H4 (cell line): ENCODE measurements at regions not wholly inside any gene's neighbourhood (a gene's known extent, or its start where the extent isn't known, plus 50 kb on each side); places are given as distances from the start of the nearest gene placed in this dataset.

ENCODE experiments used
- DNase-seq: peaks from one replicate; pipeline ENCODE4 v3.0.0-alpha.2; 2015; ENCODE audit warnings: low spot score

DNA sequence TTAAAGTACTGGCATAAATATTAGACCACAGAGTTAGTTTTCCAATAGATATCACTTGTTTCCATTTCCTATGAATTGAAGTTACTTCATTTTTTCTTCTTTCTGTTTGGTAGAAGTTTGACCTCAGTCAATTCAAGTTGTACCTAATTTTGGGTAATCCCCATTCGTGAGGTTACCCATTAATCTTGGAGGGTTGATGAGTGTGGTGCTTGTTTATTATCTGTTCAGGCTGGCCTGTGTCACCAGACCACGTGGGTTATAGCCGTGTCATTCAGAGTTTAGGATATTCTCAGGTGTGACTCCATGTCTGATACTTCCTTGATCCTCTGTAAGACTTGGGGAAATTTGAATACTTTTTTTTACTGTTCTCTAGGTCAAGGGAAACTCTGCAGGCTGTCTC is 133.9 kb upstream of the TPK1 start:
- DNase-seq = no peak

DNA sequence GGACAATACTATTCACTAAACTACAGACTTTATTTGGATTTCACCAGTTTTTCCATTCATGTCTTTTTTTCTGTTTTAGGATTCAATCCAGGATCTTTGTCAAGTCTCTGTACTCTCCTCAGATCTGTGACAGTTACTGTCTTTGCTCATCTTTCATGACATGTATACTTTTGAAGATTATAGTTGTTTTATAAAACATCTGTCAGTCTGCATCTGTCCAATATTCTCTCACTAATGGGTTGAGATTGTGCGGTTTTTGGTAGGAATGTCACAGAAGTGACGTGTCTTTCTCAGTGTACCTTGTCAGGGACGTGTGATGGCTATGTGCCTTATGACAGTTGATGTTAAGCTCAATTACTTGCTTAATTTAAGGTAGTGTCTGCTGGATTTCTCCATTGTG is 124.9 kb upstream of the TPK1 start:
- DNase-seq = no peak

DNA sequence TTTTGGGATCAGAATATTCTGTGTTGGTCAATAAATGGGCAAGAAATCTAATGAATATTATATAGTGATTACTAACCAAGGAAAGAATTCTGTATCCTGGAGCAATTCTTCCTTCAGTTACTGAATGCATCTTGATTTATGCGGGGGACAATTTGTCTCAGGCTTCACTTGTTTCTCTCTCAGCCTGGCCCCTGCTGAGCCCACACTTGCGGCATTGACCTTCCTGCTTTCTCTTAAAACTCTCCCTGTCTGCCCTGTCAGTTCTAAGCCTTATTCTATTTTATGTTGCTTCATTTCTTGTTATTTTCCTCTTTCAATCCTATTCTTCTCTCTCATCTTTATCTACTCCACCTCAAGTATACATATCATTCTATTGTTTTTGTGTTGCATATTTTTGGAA is 122.1 kb upstream of the TPK1 start:
- no peak for DNase-seq

DNA sequence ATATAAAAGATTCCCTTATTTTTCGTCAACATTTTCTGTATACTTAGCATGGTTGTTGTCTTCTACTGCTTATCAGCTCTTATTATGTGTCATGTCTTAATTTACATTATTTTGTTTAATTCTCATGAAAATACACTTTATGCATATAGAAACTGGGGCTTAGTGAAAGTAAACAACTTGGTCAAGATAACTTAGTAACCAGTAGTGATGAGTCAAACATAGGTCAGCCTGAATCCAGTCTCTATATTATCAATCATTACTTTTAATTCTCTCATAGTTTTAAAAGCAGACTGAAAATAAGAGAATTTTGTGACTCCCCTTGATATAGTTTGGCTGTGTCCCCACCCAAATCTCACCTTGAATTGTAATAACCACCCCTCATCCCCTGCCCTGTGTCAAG is 119.6 kb upstream of the TPK1 start:
- no peak for DNase-seq

DNA sequence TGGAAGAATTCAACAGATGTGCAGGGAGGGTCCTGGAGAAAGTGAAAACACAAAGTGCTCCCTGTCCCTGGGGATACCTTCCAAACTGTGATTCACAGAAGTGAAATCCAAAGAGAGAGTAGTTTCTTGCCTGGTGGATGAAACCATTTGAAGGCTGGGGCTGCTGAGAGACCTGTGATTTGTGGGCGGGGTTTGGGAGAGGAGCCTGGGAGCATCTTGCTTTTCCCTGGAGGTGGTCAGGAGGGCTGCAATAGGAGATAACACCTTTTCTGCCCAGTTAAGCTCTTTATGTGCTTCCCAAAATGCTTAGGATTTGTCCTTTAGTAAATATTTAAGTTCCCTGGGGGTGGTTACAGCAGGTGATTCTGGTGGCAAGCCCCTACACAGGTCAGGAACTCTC is 105.3 kb upstream of the TPK1 start:
- no peak for DNase-seq

DNA sequence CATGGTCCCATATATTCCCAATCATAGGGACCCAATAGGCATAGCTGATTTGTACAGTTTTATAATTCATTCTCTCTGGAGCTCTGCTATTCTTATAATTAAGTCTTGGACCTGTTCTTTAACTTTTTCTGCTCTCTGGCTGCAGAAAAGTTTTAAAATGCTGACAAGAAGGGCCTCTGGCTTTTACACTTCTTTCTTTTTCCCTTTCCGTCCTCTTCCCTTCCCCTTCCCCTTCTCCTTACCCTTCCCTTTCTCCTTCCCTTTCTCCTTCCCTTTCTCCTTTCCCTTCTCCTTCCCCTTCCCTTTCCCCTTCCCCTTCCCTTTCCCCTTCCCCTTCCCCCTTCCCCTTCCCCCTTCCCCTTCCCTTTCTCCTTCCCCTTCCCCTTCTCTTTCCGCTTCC is 101.3 kb upstream of the TPK1 start:
- no peak for DNase-seq

DNA sequence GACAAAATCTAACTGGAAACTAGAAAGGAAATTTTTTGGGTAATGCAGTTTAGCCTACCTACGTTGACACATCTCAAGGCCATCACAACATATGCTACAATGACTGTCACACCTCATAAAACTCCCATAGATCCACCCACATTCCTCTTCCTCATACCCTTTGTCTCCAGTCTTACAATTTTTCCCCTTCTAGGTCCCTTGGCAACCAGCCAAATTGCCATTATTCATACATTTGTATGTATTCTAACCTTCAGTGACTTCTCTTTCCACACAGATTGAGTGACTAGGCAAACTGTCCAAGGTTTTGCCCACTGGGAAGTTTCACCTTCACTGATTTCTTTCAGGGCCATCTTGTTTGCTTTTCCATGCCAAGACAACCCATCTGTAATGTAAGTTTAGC is 100.5 kb upstream of the TPK1 start:
- DNase-seq = no peak

DNA sequence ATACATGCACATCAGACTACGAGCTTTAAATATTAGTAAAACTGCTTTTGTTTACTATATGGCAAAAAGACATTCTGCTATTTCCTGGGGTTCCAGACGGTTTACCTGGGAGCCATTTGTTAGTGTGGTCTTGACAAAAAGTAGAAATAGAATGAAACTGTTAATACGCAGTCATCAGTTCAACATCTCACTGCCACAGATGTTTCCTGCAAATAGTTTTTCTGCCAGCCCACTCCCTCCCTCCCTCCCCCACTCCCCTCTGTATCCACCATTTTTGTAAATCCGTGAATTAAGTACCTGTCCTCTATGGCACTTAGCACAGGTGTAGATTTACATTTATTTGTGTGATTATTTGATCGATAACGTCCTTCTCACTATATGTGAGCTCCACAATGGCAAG is 74.6 kb upstream of the TPK1 start:
- no peak for DNase-seq

DNA sequence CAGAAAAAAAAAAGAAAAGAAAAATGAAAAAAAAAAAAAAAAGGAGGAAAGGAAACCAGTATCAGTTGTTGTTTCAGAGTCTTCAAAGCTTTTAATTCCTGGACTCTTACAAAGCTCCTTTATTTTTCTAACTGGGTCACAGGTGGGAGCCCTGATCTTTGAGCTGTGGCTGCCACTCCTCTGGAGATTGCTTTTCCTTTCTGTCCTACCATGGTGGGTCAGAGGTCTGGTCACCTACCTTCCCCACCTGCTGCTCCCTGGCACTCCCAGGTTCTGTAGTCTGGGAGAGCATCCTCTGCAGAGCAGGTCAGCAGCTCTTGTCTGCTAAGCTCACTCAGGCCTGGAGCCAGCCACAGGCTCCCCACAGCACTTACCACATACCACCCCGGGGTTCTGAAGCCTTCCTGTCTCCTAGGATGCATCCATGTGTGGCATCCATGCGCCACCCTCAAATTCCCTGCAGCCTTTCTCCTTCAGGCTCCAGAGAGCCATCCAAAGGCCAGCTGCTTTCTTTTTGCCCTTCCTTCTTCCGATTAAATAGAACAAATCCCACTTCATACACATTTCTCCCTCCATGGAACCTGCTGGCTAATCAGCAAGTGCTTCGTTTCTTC is 73.2 kb upstream of the TPK1 start:
- DNase-seq = no peak

DNA sequence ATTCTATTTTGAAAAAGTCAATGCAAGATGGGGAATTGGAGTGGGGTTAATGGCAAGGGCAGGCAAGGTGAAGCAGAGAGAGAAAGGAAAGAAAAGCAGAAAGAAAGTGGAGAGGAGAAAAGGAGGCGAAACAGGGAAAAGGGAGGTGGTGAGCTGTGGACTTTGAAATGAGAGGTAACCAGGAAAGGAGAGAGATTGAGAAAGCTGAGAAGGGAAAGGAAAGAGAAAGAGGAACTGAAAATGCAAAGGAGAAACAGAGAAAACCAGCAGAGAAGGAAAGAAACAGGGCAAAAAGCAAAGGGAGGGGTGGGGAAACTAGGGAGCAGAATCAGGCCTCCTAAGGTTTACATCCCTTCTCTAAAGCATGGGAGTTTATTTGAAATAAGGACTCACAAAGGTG is 72.5 kb upstream of the TPK1 start:
- DNase-seq = no peak

DNA sequence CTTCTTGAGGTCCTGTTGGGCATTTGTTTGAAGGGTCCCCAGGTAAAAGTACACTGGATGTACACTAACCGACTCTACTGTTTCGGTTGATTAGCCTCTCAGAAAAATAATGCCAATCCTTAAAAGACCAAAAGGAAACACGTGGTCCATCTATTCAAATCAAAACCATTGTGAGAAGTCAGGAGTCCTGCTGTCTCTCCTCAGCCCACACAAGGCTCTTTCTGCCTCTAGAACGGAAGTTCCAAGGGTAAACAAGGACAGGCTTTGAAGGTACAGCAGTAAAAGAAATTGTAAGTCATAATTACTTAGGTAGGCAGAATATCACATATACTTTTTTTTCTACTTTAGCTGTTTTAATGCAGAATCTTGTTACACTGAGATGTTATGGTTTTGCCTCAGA is 71.7 kb upstream of the TPK1 start:
- no peak for DNase-seq

DNA sequence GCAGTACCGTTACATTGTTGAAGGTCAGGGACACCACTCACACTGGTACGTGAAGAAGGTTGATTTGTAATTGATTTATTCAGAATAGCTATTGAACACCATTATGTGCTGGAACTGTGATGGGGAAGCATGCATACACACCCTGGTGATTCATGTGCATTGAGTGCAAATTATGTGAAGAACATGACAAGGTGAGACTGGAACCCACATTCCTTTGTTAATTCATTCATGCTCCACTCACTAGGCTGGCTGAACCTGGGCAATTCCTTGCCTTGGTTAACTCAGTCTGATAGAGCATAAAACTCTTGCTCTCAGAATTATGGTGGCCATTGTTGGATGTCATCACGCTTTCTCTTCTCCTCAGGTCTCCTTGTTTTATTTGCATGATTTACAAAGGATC is 67.3 kb upstream of the TPK1 start:
- no peak for DNase-seq

DNA sequence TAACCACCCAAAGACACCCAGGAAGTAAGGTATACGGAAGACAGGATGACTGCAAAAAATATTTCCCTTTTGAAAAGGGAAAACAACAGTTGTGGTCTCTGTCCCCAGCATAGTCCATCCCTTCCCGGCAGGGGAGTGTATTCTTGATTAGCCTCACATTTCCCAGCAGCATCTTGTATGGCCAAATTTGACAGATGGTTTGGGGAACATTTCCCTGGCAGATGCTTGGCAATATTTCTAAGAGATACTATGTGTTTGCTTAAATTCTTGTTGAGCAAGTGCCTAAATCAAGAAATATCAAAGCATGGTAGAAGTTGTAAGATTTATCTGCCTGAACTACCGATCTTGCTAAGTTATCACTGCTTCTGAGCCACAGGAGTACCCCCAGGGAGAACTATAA is 56.9 kb upstream of the TPK1 start:
- DNase-seq = no peak
